Endothelial cell of umbilical vein (primary cell): ENCODE measurements at regions not wholly inside any gene's neighbourhood (a gene's known extent, or its start where the extent isn't known, plus 50 kb on each side); places are given as distances from the start of the nearest gene placed in this dataset.
"Not testable (repeated sequence)": the region's sequence is repeated elsewhere in the genome, so short reads cannot be mapped to it uniquely, and the experiment has no call there.

ENCODE experiments used
- BruUV-seq: library from RNA; stranded (reverse); fragments of 400-500 nt; replicated peaks from 2 replicates; lab custom pipeline; 2021; lab: Mats Ljungman, UMichigan
- CTCF ChIA-PET: fragments of 300-600, 350-600 bp; sonication (Branson Sonifier 250); formaldehyde crosslinking; loops from one replicate; lab custom pipeline; 2021; ENCODE audit warnings: antibody characterized with exemption, inconsistent platforms; lab: Charles Lee
- POLR2A ChIA-PET: fragments of 300-600, 350-600 bp; sonication (Branson Sonifier 250); formaldehyde crosslinking; loops from one replicate; lab custom pipeline; 2021; ENCODE audit warnings: antibody characterized with exemption, inconsistent platforms; lab: Charles Lee
- DNase-seq: peaks from one replicate; pipeline ENCODE4 v3.0.0-alpha.2; 2011; ENCODE audit warnings: low read depth, low spot score
- FAIRE-seq: peaks from 2 replicates; lab custom pipeline; 2011; peaks lifted over from hg19 to GRCh38; lab: Jason Lieb, UNC
- H2AFZ ChIP-seq: 2 replicates; pipeline ENCODE4 v1.6.0; 2012; ENCODE audit warnings: low read depth, low read length, control low read depth, inconsistent platforms
- H3K27ac ChIP-seq: 2 replicates; pipeline ENCODE4 v1.5.1; 2011; ENCODE audit warnings: low read depth, mild to moderate bottlenecking, control low read depth, low read length, moderate library complexity; ENCODE audit not compliant: insufficient read depth
- H3K27me3 ChIP-seq, 2 experiments: 2 replicates each; pipeline versions ENCODE4 v1.6.0 to v1.6.1; 2011; ENCODE audit warnings: low read length in 2 of 2, mixed read lengths in 1 of 2; ENCODE audit not compliant: control insufficient read depth in 2 of 2, insufficient read depth in 2 of 2
- H3K36me3 ChIP-seq, 2 experiments: 2 replicates in 1 of 2; 3 replicates in 1 of 2; pipeline ENCODE4 v1.5.1; 2011; ENCODE audit warnings: low read length in 2 of 2, mild to moderate bottlenecking in 1 of 2, moderate library complexity in 1 of 2; ENCODE audit not compliant: control insufficient read depth in 2 of 2, insufficient read depth in 2 of 2; ENCODE audit errors: extremely low read depth in 1 of 2
- H3K4me1 ChIP-seq: 3 replicates; pipeline ENCODE4 v1.5.1; 2011; ENCODE audit warnings: mild to moderate bottlenecking, low read length; ENCODE audit not compliant: control insufficient read depth, insufficient read depth; ENCODE audit errors: extremely low read depth
- H3K4me2 ChIP-seq: 2 replicates; pipeline ENCODE4 v1.6.1; 2011; ENCODE audit warnings: low read length, control low read depth, mixed read lengths; ENCODE audit not compliant: insufficient read depth
- H3K4me3 ChIP-seq, 3 experiments: fragments of 200-600 bp in 1 of 3; sonication (generic), shearing (Covaris generic) in 1 of 3; replicated peaks in 1 of 3; 2 replicates each; pipeline ENCODE4 v1.5.1; 2011 to 2016; ENCODE audit warnings: control low read depth in 3 of 3, low read length in 3 of 3, mild to moderate bottlenecking in 2 of 3, inconsistent platforms in 1 of 3, low read depth in 1 of 3, moderate library complexity in 1 of 3; ENCODE audit not compliant: insufficient read depth in 1 of 3
- H3K79me2 ChIP-seq: 2 replicates; pipeline ENCODE4 v1.6.0; 2012; ENCODE audit warnings: low read length, inconsistent platforms; ENCODE audit not compliant: control insufficient read depth, insufficient read depth
- H3K9ac ChIP-seq: replicated peaks from 2 replicates; pipeline ENCODE3; 2011; ENCODE audit warnings: low read length, control low read depth; ENCODE audit not compliant: insufficient read depth; ENCODE audit errors: extremely low read depth
- H3K9me1 ChIP-seq: replicated peaks from 3 replicates; pipeline ENCODE4 v1.6.0; 2011; ENCODE audit warnings: mild to moderate bottlenecking, low read length; ENCODE audit not compliant: control insufficient read depth, insufficient read depth; ENCODE audit errors: extremely low read depth
- H3K9me3 ChIP-seq: replicated peaks from 2 replicates; pipeline ENCODE4 v1.5.1; 2012; ENCODE audit warnings: low read length, inconsistent platforms; ENCODE audit not compliant: control insufficient read depth, insufficient read depth
- H4K20me1 ChIP-seq: replicated peaks from 2 replicates; pipeline ENCODE3; 2011; ENCODE audit warnings: mild to moderate bottlenecking, low read length; ENCODE audit not compliant: control insufficient read depth, insufficient read depth; ENCODE audit errors: extremely low read depth
- CTCF ChIP-seq, 2 donors: IDR thresholded peaks; 1 replicate in 1 of 2; 2 replicates in 1 of 2; pipeline ENCODE4 v1.5.1; 2011; ENCODE audit warnings: low read length in 2 of 2, mild to moderate bottlenecking in 2 of 2, moderate library complexity in 2 of 2, control low read depth in 1 of 2, inconsistent platforms in 1 of 2, low read depth in 1 of 2; ENCODE audit not compliant: insufficient read depth in 1 of 2; ENCODE audit errors: extremely low read depth in 1 of 2
- EZH2 ChIP-seq: IDR thresholded peaks from 2 replicates; pipeline ENCODE4 v1.6.1; 2012; ENCODE audit warnings: borderline replicate concordance, low read depth, mild to moderate bottlenecking, moderate library complexity, low read length, inconsistent platforms; ENCODE audit not compliant: severe bottlenecking
- FOS ChIP-seq: IDR thresholded peaks from 2 replicates; pipeline ENCODE4 v1.6.1; 2011; ENCODE audit warnings: mild to moderate bottlenecking, low read length, moderate library complexity, borderline replicate concordance; ENCODE audit not compliant: insufficient read depth
- GATA2 ChIP-seq: IDR thresholded peaks from 2 replicates; pipeline ENCODE4 v1.7.0; 2011; ENCODE audit warnings: low read depth, mild to moderate bottlenecking, moderate library complexity, mixed read lengths, low read length; ENCODE audit not compliant: insufficient read length, insufficient read depth
- JUN ChIP-seq: IDR thresholded peaks from 2 replicates; pipeline ENCODE4 v1.6.1; 2011; ENCODE audit warnings: borderline replicate concordance, low read depth; ENCODE audit not compliant: insufficient read length, insufficient read depth
- MAX ChIP-seq: IDR thresholded peaks from 2 replicates; pipeline ENCODE4 v1.6.1; 2011; ENCODE audit not compliant: insufficient read depth, insufficient read length
- MYC ChIP-seq: IDR thresholded peaks from one replicate; pipeline ENCODE4 v1.6.1; 2011; ENCODE audit warnings: mild to moderate bottlenecking, low read depth, low read length
- POLR2A ChIP-seq: IDR thresholded peaks from 2 replicates; pipeline ENCODE4 v1.6.1; 2012; ENCODE audit warnings: low read depth, mild to moderate bottlenecking, control low read depth, low read length
- POLR2AphosphoS5 ChIP-seq: IDR thresholded peaks from 2 replicates; pipeline ENCODE4 v1.6.1; 2012; ENCODE audit warnings: low read depth, mild to moderate bottlenecking, control low read depth, low read length, moderate library complexity; ENCODE audit not compliant: insufficient read depth
- dilution Hi-C: fragments of 300-500 bp; cut with MboI; formaldehyde crosslinking; loops from one replicate; pipeline ENCODE4 v1.15.0; 2019; ENCODE audit warnings: low sequenced_read_pairs; ENCODE audit not compliant: extremely low pct_ligation_motif_present
- intact Hi-C: fragments of 100-400 bp; cut with micrococcal nuclease; formaldehyde crosslinking; loops from one replicate; pipeline ENCODE4 v1.10.0; 2022

- intact Hi-C loops (loop anchor here (5.0 kb wide), 1 partner anchor 368 kb away; no protein-coding TSS in a partner anchor), dilution Hi-C loops (no loop called here)
These were observed 74.4 kb downstream of the ACKR3 start for GRCh38 chr2:236644067-236644466.

GRCh38 chr2:236644502-236644911 is 74.9 kb downstream of the ACKR3 start:
- DNase-seq (no peak), FAIRE-seq (no peak)
- H3K27ac ChIP-seq = no peak overlapping the region
- no peaks in the 10 kb centered on the region for H3K36me3 ChIP-seq
- H3K79me2 ChIP-seq = no peaks in the 10 kb centered on the region
- TF ChIP-seq CTCF (IDR thresholded peaks at IDR 0.05; ENCODE audit: extremely low read depth in 1 of 2, insufficient read depth in 1 of 2, low read depth in 1 of 2, low read length in 2 of 2) (no peak), POLR2A (no peak), POLR2AphosphoS5 (no peak), FOS (no peak), JUN (no peak), EZH2 (no peak), MAX (no peak), GATA2 (no peak), MYC (no peak)
- peaks cover 6% of the 10 kb centered on the region for H3K4me1 ChIP-seq
- H3K4me3 ChIP-seq = no peak overlapping the region
- no peaks in the 10 kb centered on the region for H3K27me3 ChIP-seq
- no peak overlapping the region for H2AFZ ChIP-seq
- H3K9me3 ChIP-seq = no peaks in the 10 kb centered on the region
- BruUV-seq = no TSS peak
- H4K20me1 ChIP-seq = no peaks in the 10 kb centered on the region
- ChIA-PET CTCF (no interaction called here), POLR2A (no interaction called here)
- H3K9ac ChIP-seq = no peak overlapping the region
- intact Hi-C loops (loop anchor here (5.0 kb wide), 1 partner anchor 368 kb away; no protein-coding TSS in a partner anchor), dilution Hi-C loops (no loop called here)
- H3K4me2 ChIP-seq = no peak overlapping the region
- no peaks in the 10 kb centered on the region for H3K9me1 ChIP-seq

More at GRCh38 chr2:236644067-236644466, 74.4 kb downstream of the ACKR3 start:
- Histone ChIP-seq H3K27me3 (no peaks in the 10 kb centered on the region), H3K4me1 (peaks cover 6% of the 10 kb centered on the region), H3K9me1 (no peaks in the 10 kb centered on the region), H4K20me1 (no peaks in the 10 kb centered on the region), H3K27ac (no peak overlapping the region), H3K4me3 (no peak overlapping the region), H3K4me2 (no peak overlapping the region), H3K9me3 (no peaks in the 10 kb centered on the region), H3K9ac (no peak overlapping the region), H3K79me2 (no peaks in the 10 kb centered on the region), H3K36me3 (no peaks in the 10 kb centered on the region), H2AFZ (no peak overlapping the region)
- POLR2A ChIA-PET = no interaction called here
- no TSS peak for BruUV-seq
- TF ChIP-seq FOS (no peak), JUN (no peak), MAX (no peak)
- FAIRE-seq = no peak
- DNase-seq = no peak
- CTCF ChIA-PET = no interaction called here

- H3K9me1 ChIP-seq = not testable (repeated sequence)
These were observed 75.5 kb downstream of the ACKR3 start for GRCh38 chr2:236645141-236645540.

More at GRCh38 chr2:236645141-236645540, 75.5 kb downstream of the ACKR3 start:
- H3K36me3 ChIP-seq, dilution Hi-C loops, FAIRE-seq, DNase-seq, H3K4me1 ChIP-seq, POLR2A ChIA-PET, H3K4me3 ChIP-seq, H3K4me2 ChIP-seq, H3K27me3 ChIP-seq, H2AFZ ChIP-seq, BruUV-seq, H3K79me2 ChIP-seq, H3K9me3 ChIP-seq, H4K20me1 ChIP-seq, intact Hi-C loops, H3K27ac ChIP-seq, CTCF ChIA-PET, H3K9ac ChIP-seq: not testable (repeated sequence)
